HTR-8/SVneo (cell line): ENCODE measurements at regions not wholly inside any gene's neighbourhood (a gene's known extent, or its start where the extent isn't known, plus 50 kb on each side); places are given as distances from the start of the nearest gene placed in this dataset.

ENCODE experiments used
- DNase-seq: peaks from one replicate; pipeline ENCODE4 v3.0.0; 2011; ENCODE audit warnings: low spot score, mixed read lengths; ENCODE audit not compliant: insufficient read length
- FAIRE-seq: peaks from 2 replicates; lab custom pipeline; 2011; peaks lifted over from hg19 to GRCh38; lab: Jason Lieb, UNC

GRCh38 chr11:45597097-45597496 is 68.3 kb downstream of the CHST1 start:
- FAIRE-seq: no peak

GRCh38 chr11:45596571-45596970 is 68.9 kb downstream of the CHST1 start:
- FAIRE-seq (no peak), DNase-seq (no peak)

More at GRCh38 chr11:45597097-45597496, 68.3 kb downstream of the CHST1 start:
- no peak for DNase-seq

GRCh38 chr11:45593992-45594391 is 71.4 kb downstream of the CHST1 start:
- no peak for FAIRE-seq
- DNase-seq: no peak

- DNase-seq (no peak), FAIRE-seq (no peak)
These were observed 72.8 kb downstream of the CHST1 start for GRCh38 chr11:45592636-45593035.

- DNase-seq (no peak), FAIRE-seq (no peak)
These were observed 74.7 kb downstream of the CHST1 start for GRCh38 chr11:45590743-45591142.

- no peak for DNase-seq
- FAIRE-seq: no peak
These were observed 80.2 kb downstream of the CHST1 start for GRCh38 chr11:45585205-45585604.

- DNase-seq (no peak), FAIRE-seq (no peak)
These were observed 81.3 kb downstream of the CHST1 start for GRCh38 chr11:45583981-45584566.

DNA sequence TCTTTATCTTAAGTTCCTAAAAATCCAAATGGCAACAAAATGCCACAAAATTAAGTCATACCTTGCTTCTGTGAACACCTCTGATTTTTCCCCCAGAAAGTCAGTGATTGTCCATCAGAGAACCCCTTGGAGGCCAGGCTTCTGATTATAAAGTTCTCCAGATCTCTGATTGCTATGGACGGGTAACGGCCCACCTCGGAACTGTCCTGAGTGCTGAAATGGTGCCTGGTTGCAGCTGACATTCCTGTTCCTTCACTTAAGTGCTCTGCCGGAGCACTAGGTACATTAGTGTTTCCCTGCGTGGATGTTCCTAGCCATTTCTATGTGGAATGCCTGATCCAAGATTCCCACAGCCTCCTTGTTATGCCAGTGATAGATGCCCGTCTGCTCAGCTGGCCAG is 85.0 kb downstream of the CHST1 start:
- peak; percentile 64 for FAIRE-seq

DNA sequence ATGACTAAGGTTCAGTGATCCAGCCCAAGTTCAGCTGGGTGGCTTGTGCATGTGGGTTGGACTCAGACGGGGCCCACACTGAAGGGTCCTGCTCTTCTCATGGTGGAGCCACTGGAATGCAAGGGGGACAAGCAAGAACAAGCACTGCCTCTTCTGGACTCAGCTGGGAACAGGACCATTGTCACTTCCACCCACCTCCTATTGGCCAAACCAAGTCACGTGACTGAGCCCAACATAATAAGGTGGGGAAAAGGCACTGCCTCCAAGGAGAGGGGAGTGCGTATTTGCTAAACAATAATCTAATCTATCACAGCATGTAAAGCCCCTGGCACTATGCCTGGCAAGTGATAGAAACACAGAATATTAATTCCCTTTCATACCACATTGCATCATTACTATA is 87.1 kb downstream of the CHST1 start:
- DNase-seq: no peak
- no peak for FAIRE-seq

More for the DNA sequence above, 85.0 kb downstream of the CHST1 start:
- peak; percentile 54 for DNase-seq

- FAIRE-seq: no peak
These were observed 87.7 kb downstream of the CHST1 start for GRCh38 chr11:45577752-45578151.

DNA sequence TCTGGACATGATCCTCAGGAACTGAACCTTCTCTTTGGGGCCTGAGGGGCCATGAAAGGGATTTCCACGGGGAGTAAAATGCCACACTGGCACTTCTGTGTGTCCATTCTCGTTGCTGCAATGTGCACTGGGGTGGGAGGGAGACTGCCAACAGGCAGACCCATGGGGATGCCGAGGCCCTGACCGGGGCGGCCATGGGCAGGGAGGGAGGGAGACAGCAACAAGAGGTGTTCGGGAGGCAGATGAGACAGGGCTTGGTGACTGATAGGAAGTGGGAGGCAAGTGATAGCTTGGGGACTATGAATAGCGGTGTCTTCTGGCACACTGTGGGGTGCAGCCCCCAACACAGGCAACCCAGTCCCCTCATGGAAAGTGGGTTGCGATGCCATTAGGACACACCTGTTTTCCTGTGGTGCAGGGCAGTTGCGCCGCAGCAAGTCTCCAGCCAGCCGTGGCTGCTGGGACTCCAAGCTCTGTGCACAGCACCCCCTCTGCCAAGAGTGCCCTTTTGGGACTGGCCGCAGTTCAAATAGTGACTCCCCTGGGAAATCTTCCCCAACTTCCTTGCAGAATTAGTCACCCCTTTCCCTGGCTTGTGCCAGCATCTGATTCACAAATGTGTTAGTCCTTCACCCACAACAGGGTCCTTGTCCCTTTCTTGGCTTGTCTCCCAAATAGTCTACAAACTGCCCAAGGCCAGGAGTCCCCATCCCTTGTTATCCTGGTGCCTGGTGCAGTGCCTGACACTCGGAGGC is 88.8 kb downstream of the CHST1 start:
- DNase-seq: no peak
- no peak for FAIRE-seq

More at GRCh38 chr11:45577752-45578151, 87.7 kb downstream of the CHST1 start:
- DNase-seq: no peak

DNA sequence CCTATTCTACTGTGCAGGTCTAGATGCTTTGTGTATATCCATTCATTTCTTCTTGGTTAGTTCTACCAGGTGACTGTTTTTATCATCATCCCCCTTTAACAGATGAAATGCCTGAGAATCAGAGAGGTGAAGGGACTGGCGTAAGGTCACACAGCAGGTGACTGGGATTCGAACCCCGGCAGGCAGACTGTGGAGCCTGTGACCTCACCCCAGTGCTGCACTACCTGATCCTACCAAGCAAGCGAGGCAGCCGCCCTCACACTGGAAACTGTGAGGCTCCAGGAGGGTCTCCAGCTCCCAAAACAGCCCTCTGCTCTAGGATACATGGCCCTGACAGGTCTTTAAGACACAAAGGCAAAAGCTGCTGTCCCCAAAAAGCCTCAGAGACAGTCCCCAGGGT is 91.7 kb downstream of the CHST1 start:
- FAIRE-seq: no peak
- DNase-seq: no peak

DNA sequence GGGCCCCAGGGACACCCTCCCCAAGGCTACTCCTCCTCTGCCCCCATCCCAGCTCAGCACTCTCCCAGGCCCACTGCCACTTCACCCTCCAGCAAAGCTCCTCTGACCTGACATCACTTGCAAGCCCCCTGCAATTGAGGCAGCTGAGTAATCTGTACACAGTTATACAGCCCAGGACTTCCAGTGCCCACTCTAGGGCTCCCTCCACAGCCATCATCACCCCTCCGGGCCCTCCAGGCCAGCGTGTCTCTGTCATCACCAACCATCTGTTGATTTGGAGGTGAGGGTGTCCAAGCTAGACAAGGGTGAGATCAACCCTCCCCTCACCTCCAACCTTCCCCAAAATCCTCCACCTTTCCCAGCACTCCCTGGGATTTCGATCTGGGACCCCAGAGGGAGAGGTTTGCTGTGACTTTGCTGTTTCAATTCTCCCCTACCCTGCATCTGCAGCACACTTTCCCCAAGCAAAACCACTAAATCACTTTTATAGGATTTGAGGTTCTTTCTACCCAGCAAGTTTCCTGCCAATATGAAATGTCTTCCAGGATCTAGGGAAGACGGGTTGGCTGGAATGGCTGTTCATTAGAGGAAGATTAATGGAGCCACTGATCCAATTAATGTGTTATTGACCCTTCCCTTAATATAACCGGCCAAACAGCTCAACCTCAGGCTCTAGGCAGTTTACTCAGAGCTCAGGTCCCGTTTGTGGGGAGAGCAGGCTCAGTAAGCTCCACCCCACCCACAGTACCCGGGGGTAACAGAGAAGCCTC is 92.9 kb downstream of the CHST1 start:
- DNase-seq (no peak), FAIRE-seq (no peak)

DNA sequence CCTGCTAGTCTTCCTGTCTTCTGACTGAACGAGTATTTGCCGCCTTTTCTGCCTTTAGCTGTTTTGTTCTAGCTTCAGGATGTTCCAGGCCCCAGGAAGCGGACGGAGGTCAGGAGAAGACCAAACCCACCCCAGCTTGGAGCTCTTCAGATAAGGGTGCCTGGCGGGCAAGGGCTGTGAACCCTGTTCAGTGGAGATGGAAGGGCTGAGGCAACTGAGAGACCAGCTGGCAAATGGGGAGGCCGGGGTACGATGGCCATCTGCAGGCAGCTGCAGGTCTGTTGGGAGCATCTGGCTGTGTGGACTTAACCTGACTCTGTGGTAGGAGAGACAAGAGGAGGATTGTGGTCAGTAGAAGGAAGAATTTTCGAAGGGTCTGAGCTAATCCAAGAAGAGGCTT is 95.6 kb downstream of the CHST1 start:
- no peak for FAIRE-seq

DNA sequence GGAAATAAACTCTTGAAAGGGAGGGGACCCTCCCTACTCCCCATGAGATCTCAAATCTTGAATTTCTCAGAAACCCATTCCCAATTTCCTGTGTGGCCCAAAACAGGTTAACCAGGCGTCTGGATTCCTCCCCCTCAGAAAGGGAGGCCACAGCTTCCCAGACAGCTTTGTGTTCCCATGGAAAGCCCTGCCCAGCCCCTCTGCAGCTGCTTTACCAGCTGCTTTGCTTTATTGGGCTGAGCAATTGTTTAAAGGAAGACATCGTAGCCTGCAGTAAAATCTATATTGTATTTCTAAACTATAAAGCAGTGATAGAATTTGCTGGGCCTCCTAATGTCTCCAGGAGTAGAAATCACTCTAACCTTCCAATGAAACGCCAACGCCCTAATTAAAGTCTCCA is 97.4 kb downstream of the CHST1 start:
- DNase-seq: no peak
- no peak for FAIRE-seq

More for the DNA sequence above, 95.6 kb downstream of the CHST1 start:
- DNase-seq: no peak

DNA sequence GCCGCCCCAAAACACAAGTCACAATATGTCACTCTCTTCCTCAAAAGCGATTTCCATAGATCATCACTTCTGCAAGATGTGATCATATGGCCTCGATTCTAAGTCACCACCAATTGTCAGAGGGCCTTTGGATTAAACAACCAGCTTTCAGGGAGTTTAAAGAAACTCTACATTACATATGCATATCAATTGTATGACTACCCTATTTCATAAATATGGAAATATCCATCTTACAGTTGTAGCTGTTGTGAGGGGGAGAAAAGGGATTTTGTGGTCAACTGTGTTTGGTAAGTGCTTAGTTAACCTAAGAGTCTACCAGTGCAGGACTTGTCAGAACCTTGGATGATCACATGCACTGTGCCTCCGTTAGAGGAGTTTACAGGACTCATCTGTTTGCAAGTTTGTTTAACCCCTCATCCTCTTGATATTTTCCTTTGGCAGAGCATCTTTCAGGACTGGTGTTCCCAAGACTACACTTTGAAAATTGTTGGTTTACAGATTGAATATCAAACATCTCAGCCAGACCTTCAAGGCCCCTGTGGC is 99.9 kb downstream of the CHST1 start:
- FAIRE-seq (no peak), DNase-seq (no peak)

GRCh38 chr11:45563810-45564209 is 101.6 kb downstream of the CHST1 start:
- FAIRE-seq (no peak), DNase-seq (no peak)

GRCh38 chr11:45563171-45563570 is 102.3 kb downstream of the CHST1 start:
- no peak for FAIRE-seq
- DNase-seq: no peak

- FAIRE-seq (no peak), DNase-seq (no peak)
These were observed 104.5 kb downstream of the CHST1 start for GRCh38 chr11:45560913-45561281.

- FAIRE-seq (no peak), DNase-seq (no peak)
These were observed 105.1 kb downstream of the CHST1 start for GRCh38 chr11:45560155-45560912.
